ENCODE measurements at regions not wholly inside any gene's neighbourhood (a gene's known extent, or its start where the extent isn't known, plus 50 kb on each side); places are given as distances from the start of the nearest gene placed in this dataset.

DNA sequence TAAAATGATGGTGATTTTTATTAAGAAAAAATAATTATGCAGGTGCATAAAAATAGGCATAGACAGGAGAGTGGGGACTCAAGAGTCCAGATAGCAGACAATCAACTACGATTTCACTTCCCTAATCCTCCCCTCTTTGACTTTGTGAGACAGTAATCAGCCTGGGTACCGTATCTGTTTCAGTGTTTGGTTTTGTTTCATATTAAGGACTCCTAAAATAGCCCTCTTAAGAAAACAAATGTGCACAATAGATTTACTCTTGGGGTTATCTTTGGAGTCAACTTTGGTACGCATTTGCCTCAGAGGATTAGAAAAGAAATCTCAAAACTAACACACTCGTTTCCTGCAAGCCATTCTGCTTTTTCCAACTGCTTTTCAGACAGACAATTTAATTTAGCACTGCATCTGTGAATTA, 96.3 kb downstream of the ZNF608 start:
- Histone ChIP-seq H3K36me3 (peaks cover 0 to 3% (median 0%) of the 10 kb centered on the region in 4 donors), H3K4me1 (peaks cover 0 to 8% (median 0%) of the 10 kb centered on the region in 4 donors), H3K9me3 (no peaks in the 10 kb centered on the region), H3K27ac (peak overlapping the region in 1 of 3 donors; percentile 6), H3K4me3 (no peak overlapping the region), H3K27me3 (no peaks in the 10 kb centered on the region)
- DNase-seq (no peak), ATAC-seq (peak in 3 of 4 donors; percentile 5 to 20 (median 9))
- intact Hi-C loops (cut with DNase I) = no loop called here
- TF ChIP-seq, protein P1, sequence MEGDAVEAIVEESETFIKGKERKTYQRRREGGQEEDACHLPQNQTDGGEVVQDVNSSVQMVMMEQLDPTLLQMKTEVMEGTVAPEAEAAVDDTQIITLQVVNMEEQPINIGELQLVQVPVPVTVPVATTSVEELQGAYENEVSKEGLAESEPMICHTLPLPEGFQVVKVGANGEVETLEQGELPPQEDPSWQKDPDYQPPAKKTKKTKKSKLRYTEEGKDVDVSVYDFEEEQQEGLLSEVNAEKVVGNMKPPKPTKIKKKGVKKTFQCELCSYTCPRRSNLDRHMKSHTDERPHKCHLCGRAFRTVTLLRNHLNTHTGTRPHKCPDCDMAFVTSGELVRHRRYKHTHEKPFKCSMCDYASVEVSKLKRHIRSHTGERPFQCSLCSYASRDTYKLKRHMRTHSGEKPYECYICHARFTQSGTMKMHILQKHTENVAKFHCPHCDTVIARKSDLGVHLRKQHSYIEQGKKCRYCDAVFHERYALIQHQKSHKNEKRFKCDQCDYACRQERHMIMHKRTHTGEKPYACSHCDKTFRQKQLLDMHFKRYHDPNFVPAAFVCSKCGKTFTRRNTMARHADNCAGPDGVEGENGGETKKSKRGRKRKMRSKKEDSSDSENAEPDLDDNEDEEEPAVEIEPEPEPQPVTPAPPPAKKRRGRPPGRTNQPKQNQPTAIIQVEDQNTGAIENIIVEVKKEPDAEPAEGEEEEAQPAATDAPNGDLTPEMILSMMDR (IDR thresholded peaks at IDR 0.05) = no peak
- TF ChIP-seq POLR2A (IDR thresholded peaks at IDR 0.05) = no peak
- 31% methylated on average over 4 of the region's 4 CpGs for WGBS (ENCODE audit: insufficient coverage, low coverage, low lambda C conversion rate, missing lambda C conversion rate)

- peak overlapping the region in 2 of 3 donors; percentile 18 to 20 for H3K27ac ChIP-seq
- intact Hi-C loops (cut with DNase I) = no loop called here
- TF ChIP-seq POLR2A (IDR thresholded peaks at IDR 0.05) = no peak
- TF ChIP-seq, protein P1 (IDR thresholded peaks at IDR 0.05) = no peak
- 27% methylated on average over 11 of the region's 11 CpGs for WGBS (ENCODE audit: insufficient coverage, low coverage, low lambda C conversion rate, missing lambda C conversion rate)
- no peaks in the 10 kb centered on the region for H3K9me3 ChIP-seq
- ATAC-seq (peak; percentile 30 to 56 (median 48)), DNase-seq (peak; percentile 63 to 84 (median 78))
- H3K4me1 ChIP-seq = peaks cover 0 to 8% (median 0%) of the 10 kb centered on the region in 4 donors
- H3K36me3 ChIP-seq = peaks cover 0 to 3% (median 0%) of the 10 kb centered on the region in 4 donors
- no peak overlapping the region for H3K4me3 ChIP-seq
- no peaks in the 10 kb centered on the region for H3K27me3 ChIP-seq
Observed at GRCh38 chr5:124649491-124650146, 96.8 kb downstream of the ZNF608 start.

DNA sequence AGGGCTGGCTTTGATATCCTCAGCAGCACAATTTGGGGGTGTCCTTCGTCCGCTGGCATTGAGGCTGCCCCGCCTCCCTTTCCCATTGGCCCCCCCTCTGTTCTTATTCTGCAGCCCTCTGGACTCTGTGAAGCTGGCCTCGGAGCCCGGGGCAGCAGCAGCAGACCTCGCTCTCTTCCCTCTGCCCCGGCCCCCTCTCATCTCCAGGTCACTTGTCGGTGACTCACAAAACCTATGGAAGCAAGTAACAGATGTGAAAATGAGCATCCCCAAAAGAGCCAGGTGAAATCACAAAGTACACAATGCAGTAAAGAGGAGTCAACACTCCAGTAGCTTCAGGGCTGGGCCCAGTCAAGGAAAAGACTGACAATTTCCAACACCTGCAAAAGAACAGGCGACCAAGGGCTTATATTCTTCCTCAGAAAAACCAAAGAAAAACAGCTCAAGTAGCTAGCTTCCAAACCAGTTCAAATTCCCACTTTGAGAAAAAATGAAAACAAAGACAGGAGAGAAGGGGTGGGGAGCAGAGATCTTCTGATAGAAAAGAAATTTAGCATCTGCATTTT, 97.5 kb downstream of the ZNF608 start:
- ATAC-seq (no peak), DNase-seq (no peak)
- Histone ChIP-seq H3K27me3 (no peaks in the 10 kb centered on the region), H3K4me3 (no peak overlapping the region), H3K9me3 (no peaks in the 10 kb centered on the region), H3K27ac (peak overlapping the region in 2 of 3 donors; percentile 18 to 20), H3K36me3 (peaks cover 0 to 3% (median 0%) of the 10 kb centered on the region in 4 donors), H3K4me1 (peaks cover 0 to 8% (median 0%) of the 10 kb centered on the region in 4 donors)
- WGBS (ENCODE audit: insufficient coverage, low coverage, low lambda C conversion rate, missing lambda C conversion rate) = 73% methylated on average over 8 of the region's 9 CpGs
- intact Hi-C loops (cut with DNase I) = no loop called here
- TF ChIP-seq, protein P1 (IDR thresholded peaks at IDR 0.05) = no peak
- no peak for TF ChIP-seq POLR2A (IDR thresholded peaks at IDR 0.05)

GRCh38 chr5:124647352-124647751, 99.1 kb downstream of the ZNF608 start:
- ATAC-seq (no peak), DNase-seq (no peak)

More at GRCh38 chr5:124647352-124647751, 99.1 kb downstream of the ZNF608 start:
- Histone ChIP-seq H3K9me3 (no peaks in the 10 kb centered on the region), H3K4me3 (no peak overlapping the region), H3K4me1 (peaks cover 0 to 8% (median under 1%) of the 10 kb centered on the region in 4 donors), H3K27ac (no peak overlapping the region), H3K27me3 (no peaks in the 10 kb centered on the region), H3K36me3 (peaks cover 0 to 3% (median 0%) of the 10 kb centered on the region in 4 donors)
- intact Hi-C loops (cut with DNase I) = no loop called here
- no peak for TF ChIP-seq POLR2A (IDR thresholded peaks at IDR 0.05)
- TF ChIP-seq, protein P1 (IDR thresholded peaks at IDR 0.05) = no peak
- WGBS (ENCODE audit: insufficient coverage, low coverage, low lambda C conversion rate, missing lambda C conversion rate) = 98% methylated on average over 5 of the region's 8 CpGs

Data from right lobe of liver (tissue), 6 donors.